ENCODE measurements at regions not wholly inside any gene's neighbourhood (a gene's known extent, or its start where the extent isn't known, plus 50 kb on each side); places are given as distances from the start of the nearest gene placed in this dataset.

DNA sequence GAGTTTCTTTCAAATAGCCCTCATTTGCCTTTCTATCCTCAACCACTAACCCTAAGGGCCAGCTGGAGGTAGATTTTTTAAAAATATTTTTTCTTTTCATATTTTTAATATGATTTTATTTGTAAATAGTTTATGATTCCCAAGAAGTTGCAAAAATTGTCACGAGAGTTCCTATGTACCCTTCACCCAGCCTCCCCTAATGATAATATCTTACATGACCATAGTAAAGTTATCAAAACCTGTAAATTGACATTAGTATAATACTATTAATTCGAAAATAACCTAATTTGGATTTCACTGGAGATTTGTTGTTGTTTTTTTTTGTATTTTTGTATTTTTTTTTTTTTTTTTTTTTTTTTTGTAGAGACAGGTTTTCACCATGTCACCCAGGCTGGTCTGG, 495.5 kb downstream of the MIAT start:
- no peak for DNase-seq

DNA sequence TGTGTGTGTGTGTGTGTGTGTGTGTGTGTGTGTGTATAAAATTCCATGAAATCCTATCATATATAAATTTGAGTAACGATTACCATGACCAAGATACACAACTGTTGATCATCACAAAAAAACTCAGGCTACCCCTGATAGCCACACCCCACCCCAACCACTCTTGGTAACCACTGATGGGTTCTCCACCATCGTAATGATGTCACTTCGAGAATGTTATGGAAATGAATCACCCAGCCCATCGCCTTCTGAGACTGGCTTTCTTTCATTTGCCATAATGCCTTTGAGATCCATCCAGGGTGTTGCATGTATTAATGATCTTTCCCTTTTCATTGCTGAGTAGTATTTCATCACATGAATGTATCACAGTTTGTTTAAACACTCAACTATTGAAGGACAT, 496.0 kb downstream of the MIAT start:
- no peak for DNase-seq

DNA sequence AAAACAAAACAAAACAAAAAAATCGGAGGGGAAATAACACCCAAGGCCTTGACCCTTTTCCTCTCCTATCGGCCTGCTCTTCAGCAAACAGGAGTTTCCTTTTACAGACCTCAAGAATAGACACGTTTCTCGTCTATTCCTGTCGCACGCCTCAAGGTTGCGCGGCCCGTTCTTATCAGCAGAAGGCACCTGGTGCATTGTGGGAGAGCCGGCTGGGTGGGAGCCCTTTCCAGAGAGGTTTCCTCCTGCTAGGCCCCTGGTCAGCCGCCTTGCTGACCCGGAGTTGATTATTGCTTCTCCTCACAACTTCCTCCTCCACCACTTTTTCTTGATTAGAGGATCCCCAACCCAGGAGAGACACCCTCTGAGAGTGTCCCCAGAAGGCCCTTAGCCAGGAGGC, 497.3 kb downstream of the MIAT start:
- no peak for DNase-seq

DNA sequence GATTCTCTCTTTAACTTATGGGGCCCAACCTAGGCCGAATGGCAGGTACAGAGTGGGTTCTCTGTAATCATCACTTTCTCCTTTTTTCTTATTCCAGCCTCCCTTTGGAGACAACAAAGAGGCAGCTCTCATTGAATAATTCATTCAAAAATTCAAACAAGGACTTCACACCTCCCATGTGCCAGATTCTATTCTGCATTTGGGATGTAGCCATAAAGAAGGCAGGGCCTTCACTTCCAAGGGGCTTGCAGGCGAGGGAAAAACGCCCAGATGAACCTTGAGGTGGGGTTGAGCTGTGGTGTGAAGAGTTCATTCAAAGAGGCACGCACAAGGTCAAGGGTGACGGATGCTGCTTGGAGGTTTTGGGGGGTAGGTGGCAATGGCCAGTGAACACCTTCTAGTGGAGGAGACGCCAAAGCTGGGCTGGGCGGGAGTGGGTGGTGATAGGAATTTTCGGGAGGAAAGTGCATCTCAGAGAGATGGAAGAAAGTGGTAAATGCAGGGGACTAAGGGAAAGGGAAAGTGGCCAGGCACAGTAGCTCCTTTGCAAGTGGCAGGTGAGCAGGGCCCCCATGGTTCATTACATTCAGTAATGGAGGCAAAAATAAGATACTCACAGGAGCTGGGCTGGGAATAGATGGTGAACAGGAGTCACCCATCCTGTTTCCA, 499.6 kb downstream of the MIAT start:
- DNase-seq: no peak

DNA sequence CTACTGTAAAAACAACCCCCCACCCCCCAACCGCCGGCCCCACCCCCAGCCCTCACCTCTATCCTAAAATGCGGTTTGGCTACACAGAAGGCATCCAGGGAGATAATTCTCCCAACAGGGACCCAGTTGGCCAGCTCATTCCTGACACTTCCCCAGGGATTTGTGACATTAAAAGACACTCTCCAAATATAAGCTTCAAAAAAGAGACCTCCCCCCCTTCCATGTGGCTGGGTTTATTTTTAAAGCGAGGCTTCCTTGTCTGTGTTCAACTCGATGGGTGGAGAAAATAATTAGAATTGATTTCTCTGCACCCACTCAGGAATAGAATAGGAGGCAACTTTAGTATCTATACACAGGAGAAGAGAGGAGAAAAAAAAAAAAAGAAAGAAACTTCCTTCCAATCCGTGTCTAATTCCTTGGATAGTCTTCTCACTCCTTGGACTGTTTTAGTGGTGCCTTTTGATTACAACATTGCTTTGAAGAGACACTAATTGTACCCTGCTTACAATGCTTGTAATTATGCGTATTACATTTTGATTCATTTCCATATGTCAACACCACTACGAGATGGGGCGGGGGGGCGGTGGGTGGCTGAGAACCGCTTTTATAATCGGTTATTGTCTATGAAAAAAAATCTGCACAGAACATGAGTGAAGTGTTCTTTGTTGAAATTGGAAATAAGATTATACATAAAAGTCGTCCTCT, 500.4 kb downstream of the MIAT start:
- DNase-seq: no peak

DNA sequence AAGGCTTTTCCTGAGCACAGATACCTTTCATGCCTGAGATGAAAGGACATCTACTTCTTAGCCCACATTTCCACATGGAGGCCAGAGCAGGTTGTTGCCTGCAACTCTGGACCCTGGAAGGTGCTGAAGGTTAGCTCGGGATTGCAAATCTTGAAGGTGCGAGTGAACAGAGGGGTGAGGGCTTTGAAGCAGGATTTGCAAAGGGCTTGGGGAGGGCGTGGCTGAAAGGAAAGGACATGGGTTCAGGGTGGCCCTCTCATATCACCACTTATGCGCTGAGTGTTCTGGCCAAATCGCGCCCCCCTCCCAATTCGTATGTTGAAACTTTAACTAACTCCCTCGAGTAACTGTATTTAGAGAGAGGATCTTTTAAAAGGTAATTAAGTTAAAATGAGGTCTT, 501.6 kb downstream of the MIAT start:
- no peak for DNase-seq

DNA sequence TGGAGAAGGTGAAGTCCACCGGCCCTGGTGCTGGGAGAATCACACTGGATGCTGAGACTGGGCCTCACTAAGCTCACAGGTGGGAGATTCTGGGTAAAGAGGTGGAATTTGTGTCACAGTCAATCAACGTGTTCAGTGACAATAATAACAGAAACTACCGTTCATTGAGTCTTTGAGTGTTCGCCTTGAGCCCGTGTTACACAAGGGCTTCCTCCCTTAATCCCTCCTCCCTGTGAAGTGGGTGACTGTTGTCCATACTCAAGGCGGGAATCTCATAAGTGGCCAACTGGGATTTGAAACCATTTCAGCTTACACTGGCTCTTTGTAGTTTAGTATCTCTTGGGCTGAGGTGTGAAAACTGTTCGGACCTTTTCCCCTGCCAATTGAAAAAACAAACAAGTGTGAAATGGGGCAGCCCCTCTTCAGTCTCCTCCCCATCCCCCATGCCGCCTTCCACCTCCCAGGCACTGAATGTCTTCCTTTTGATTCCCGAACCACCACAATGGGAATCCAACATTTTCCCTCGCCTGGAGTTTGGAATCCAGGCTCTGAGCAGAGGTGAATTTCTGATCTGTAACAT, 502.4 kb downstream of the MIAT start:
- no peak for DNase-seq

DNA sequence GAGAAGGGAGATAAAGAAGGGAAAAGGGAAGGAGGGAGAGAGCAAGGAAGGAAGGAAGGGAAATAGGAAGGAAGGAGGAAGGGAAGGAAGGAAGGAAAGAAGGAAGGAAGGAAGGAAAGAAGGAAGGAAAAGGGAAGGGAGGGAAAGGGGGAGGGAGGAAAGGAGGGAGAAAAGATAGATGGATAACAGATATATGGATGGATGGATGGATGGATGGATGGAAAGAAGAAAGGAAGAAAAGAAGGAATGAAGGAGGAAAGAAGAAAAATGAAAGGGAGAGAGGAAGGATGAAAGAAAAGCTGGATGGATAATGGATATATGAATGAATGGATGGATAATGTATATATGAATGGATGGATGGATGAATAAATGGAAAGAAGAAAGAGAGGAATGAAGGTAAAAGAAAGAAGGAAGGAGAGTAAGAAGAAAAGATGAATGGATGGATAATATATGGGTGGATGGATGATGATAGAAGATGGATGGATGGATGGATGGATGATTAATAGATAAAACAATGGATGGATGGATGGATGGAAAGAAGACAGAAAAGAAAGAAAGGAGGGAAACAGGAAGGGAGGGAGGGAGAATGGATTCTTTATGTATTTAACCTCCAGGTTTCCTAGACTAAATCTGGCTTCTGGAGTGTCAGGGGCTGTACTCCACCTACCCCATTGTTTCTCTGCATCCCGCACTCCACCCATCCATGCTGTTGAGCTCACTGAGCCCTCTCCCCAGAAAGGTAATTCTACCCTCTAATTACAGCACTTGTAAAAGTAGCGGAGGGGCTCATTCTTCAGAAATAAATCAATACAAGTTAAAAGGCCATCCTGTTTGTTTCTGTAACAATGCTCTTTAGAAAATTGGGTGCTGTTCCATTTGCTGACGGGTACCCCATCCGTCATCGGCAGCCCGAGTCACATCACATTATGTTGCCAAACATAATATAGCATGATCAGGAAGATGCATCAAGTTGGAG, 506.1 kb downstream of the MIAT start:
- DNase-seq: no peak

DNA sequence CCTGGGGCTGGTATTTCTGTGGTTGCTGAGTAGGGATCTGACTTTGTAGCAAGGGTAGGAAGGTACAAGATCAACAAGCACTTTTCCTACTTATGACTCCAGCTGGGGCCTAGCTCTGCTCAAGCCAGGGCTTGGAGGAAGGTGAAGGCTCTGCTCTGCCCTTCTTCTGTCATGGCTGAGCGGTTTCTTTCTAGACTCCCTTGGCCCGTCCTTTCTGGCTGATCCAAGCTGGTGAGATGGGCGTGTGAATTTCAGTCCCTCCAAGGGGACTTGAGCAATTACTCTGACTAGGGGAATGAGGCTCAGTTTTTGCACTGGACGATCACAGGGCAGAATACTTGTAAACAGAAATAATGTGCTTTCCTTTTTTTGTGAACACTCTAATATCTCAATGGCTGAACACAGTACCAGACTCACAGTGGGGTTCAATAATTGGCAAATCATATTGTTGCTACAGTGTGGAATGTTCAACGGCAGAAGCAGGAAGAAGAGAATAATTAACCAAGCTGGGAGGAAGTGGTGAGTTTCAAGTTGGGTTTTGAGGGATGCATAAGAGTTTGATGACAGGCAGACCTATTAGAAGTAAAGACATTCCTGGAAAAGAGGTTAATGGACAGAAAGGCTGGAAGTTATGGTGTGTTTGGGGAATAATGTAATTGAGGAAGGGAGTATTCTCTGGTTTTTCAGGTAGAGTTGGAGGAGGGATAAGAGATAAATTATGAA, 507.6 kb downstream of the MIAT start:
- no peak for DNase-seq

DNA sequence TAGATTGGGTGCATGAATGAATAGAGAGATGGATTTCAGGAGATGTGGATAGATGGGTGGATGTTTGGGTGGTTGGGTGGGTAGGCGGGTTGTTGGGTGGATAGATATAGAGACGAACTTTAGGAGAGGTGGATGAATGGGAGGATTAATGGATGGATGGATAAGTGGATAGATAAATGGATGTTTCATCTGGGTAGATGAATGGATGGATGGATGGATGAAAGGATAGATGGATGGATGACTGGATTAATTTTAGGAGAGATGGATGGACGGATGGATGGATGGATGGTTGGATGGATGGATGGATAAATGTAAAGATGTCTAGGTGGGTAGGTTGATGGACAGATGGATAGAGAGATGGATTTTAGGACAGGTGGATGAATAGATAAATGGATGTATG, 511.3 kb downstream of the MIAT start:
- DNase-seq: no peak

DNA sequence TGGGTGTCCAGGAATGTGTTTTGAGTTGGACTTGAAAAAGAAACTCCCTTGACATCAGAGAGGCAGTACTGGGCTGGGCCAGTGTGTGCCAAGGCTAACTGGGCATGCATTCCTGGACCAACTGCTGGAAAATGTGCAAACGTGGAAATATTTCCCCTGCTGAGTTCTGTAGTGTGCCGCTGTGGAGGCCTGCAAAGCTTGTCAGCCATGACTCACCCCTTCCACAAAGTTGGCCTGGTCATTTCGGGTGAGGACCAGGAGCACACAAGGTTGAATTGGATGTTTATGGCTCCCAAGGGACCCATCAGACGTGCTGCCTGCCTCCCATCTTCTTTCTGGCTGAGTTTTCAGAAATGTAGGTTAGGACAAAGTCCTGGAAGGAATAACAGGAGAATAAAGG, 513.1 kb downstream of the MIAT start:
- no peak for DNase-seq

DNA sequence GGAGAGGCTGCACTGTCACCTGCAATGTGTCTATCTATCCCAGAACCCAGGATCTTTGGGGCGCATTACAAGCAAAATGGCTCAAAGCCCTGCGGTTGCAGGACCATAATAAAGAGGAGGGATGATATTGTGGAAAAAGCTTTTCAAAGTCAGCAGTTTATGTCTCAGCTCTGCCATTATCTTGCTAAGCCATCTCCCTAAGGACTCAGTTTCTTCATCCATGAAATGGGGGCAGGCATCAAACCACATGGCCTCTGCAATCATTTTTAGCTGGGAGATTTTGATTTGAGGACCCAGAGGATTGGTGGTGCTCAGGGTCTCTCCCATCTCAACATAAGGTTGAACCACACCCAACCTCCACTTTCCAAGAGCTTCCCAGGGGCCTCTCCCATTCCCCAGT, 513.8 kb downstream of the MIAT start:
- DNase-seq: no peak

DNA sequence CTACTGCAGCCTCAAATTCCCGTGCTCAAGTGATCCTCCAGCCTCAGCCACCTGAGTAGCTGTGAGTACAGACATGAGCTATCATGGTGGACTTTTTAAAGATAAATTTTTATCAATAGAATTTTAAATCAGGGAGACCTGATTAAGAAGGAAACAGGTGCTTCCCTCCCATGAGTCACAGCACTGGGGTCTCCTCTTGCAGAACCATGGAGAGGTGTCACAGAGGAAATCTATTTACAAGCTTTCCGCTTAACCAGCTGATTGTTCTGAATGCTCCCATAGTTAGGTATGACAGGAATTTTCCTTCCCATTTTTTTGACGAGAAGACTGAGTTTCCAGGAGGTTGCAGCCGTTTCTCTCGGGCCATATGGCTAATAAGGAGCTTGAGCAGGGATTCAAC, 516.1 kb downstream of the MIAT start:
- no peak for DNase-seq

DNA sequence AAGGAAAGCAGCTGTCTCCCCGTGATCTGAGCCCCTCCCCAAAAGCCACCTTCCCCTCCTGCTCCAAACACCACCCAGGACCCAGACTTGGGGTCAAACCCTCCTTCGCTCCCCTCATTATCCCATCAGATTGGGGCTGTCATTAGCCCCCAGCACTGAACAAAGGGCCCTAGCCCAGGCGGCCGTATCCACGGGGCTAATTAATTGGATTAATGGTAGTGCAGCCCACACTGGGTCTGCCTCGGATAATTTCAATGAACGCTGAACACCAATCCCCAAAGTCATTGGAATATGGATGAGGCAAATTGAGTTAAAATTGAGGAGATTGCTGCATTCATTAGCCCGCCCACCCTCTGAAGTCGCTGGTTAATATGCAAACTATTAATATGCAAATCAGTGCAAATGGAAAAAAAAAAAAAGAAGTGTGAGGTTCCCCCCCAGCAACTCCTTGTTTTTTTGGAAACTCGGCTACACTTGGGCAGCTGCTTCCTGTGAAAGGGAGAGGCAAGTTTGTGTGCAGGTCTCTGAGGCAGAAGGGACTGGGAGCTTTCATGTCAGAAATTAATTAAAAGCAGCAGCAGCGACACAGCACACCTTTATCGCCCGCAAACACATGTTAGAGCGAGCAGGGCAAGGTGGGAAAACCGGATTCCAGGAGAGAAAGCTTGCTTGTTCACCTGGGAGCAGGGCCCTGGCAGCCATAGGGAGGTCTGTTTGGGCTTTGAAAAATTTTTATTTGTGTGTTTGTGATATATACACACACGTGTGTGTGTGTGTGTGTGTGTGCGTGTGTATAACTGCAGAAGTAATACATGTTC, 517.8 kb downstream of the MIAT start:
- no peak for DNase-seq

DNA sequence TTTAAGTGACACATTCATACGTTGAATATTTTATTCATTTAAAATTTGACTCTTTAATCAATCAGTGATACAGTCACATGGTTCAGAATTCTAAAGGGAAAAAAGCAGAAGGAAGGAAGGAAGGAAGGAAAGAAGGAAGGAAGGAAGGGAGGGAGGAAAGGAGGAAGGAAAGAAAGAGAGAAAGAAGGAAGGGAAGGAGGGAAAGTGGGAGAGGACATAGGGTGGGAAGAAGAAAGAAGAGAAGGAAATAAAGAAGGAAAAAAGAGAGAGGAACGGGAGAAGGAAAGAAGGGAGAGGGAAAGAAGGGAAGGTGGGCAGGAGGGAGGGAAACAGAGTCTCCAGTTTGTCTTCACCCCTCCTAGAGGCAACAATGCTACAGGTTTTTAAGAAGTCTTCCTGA, 518.6 kb downstream of the MIAT start:
- no peak for DNase-seq

DNA sequence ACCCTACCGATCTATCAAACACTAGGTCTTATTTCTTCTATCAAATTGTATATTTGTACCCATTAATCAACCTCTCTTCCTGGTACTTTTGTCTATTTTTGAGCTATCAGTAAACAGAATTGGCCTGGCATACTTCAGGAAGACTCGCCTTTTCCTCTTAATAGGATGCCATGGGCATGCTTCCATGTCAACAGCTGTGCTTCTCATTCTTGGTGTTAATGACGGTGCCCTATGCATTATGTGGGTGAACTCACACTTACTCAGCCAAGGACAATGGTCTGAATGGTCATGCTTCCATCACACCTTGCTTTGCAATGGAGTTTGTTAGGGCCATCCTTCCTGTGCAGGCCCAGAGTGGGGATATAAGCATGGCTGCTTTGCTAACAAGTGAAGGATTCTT, 521.8 kb downstream of the MIAT start:
- no peak for DNase-seq

DNA sequence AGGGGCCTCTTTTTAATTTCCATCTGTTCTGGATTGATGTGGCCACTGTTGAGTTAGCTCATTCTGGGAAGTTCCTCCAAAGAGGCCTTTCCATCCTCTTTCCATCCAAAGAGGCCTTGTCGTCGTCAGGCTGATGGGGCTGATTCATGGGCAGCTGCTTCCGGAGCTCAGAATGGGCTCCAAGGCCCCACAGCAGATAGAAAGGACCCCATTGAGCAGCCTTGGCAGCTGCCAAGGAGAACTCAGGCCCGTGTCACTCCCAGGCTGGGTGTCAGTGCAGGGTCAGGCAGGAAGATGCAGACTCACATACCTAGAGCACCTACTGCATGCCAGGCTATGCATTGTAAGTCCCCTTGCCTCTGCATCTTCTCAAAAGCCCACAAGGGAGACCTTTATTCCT, 524.1 kb downstream of the MIAT start:
- no peak for DNase-seq

DNA sequence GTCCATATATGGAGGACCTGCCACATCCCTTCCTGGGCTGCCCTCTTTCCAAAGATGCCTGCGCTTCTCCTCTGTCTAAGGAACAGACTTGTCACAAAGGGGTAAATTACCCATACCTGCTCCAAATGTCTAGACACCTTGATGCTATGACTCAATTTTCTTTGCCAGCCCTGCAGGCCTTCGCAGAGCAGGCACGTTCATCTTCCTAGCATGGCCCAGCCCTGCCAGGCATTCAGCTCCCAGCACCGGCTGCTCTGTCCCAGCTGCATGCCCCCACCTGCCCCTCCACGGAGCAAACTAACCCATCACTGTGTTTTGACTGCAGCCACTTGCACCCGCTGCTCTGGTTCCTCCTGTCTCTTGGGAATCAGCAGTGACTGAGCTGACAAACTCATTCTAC, 526.1 kb downstream of the MIAT start:
- no peak for DNase-seq

DNA sequence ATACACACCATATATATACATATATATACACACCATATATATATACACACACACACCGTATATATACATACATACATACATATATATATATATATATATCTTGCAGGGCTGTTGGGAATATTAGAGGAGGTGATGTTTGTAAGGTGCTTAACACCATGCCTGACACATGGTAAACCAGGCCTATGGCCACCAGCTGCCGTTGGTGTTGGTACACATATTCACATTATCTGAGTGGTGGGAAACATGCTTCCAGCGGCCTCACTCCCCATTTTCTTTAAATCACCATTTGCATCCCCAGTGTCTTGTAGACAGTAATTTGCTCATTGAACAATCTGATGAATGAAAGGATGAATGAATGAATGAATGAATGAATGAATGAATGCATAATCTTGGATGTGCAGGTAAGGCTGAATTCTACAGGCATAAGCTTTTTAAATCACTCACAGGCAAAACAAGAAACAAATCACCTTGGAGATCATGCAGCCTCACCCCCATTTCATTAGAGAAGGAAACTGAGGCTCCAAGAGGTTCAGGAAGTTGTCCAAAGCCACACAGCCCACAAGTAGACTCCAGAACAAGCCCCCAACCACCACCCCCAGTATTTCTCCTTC, 527.8 kb downstream of the MIAT start:
- no peak for DNase-seq

DNA sequence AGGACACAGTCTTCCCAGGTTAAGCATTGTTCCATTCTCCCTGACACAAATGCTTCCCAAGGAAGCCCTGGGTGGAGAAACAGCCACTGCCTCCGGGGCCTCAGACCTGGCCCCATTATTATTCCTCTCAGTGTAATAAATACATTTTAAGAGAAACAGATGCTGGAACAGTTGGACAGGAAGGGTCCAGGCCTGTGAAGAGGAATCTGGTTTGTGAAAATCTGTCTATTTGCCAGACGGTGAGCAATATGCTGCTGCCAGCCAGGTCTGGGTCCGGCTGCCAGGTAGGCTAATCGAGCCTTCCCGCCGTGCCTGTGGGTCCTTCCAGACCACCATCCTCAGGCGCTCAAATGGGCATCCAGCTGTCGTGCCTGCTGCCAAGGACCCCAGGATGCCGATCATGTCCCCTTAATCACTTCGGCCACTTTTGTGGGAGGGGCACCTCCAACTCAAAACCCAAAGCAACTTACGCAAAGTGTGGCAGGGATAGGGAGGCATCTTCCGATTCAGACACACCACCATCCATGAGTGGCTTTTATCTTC, 528.4 kb downstream of the MIAT start:
- no peak for DNase-seq

DNA sequence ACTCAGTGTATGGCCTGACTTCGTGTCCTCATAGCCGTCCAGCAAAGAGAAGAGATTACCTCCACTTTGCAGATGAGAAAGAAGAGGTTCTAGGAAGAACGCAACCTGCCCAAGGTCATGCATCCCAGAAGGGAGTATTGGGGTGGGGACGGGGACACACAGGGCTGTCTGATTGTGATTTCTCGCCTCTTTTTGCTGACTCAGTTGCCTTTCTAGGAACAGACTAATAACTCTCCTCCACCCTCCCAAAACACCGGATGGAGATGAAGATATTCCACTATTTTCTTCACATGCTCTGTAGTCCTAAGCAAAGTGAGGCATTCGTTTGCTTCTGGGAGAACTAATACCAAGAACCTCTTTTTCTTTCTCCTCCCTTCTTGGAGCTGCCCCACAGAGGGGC, 529.3 kb downstream of the MIAT start:
- no peak for DNase-seq
